ENCODE measurements at regions not wholly inside any gene's neighbourhood (a gene's known extent, or its start where the extent isn't known, plus 50 kb on each side); places are given as distances from the start of the nearest gene placed in this dataset.
A peak's percentile ranks its signal among the peaks of the same experiment; 100 is the strongest.

DNA sequence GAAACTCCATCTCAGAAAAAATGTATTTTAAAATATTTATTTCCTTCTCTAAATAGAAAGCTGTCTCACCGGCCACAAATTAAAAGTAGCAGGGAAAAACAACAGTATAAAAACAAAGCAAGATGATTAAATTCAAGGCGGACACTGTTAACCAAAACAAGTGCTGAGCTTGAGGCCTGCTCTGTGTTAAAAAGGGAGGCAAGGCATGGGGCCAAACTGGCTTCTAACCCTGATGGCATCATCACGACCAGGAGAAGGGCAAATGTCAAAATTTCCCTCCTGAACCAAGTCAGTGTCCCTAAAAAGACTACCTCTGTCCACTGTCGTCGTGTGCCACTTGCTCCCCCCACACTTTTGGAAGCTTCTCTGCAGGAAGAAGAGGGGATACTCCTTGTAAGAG is 116.1 kb downstream of the MSX2 start:
- no peak for DNase-seq (ENCODE audit: low read depth)
- H3K4me3 ChIP-seq (ENCODE audit: low read depth, low read length), result no peak overlapping the region
- TF ChIP-seq CTCF (IDR thresholded peaks at IDR 0.05; ENCODE audit: insufficient read depth, low read depth, low read length, missing control alignments), result no peak

GRCh38 chr5:174839196-174839595 is 114.8 kb downstream of the MSX2 start:
- TF ChIP-seq CTCF (IDR thresholded peaks at IDR 0.05; ENCODE audit: insufficient read depth, low read depth, low read length, missing control alignments), result no peak

GRCh38 chr5:174837919-174838902 is 113.8 kb downstream of the MSX2 start:
- no peak for TF ChIP-seq CTCF (IDR thresholded peaks at IDR 0.05; ENCODE audit: insufficient read depth, low read depth, low read length, missing control alignments)
- no peak for DNase-seq (ENCODE audit: low read depth)

More at GRCh38 chr5:174839196-174839595, 114.8 kb downstream of the MSX2 start:
- DNase-seq (ENCODE audit: low read depth), result no peak
- H3K4me3 ChIP-seq (ENCODE audit: low read depth, low read length), result no peak overlapping the region

DNA sequence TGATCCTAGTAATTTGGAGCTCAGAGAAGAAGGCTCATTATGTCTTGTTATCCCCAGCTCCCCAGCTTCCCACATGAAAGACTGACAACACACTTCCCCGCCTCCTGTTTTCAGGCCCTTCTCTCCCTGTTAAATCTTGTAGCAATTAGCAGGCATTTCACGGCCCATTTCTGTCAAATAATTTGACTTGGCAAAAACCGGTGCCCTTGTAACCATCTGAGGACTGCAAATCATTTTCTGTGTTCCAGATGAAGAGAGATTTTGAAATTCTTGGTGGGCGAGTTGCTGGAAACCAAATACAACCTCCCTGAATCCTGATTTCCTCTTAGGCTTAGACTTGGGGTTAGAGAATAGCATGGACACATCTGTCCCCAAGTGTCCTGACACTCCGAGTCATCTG is 109.7 kb downstream of the MSX2 start:
- DNase-seq (ENCODE audit: low read depth), result no peak
- no peak for TF ChIP-seq CTCF (IDR thresholded peaks at IDR 0.05; ENCODE audit: insufficient read depth, low read depth, low read length, missing control alignments)
- no peak overlapping the region for H3K4me3 ChIP-seq (ENCODE audit: low read depth, low read length)

More at GRCh38 chr5:174837919-174838902, 113.8 kb downstream of the MSX2 start:
- H3K4me3 ChIP-seq (ENCODE audit: low read depth, low read length), result no peak overlapping the region

GRCh38 chr5:174832811-174833210 is 108.4 kb downstream of the MSX2 start:
- TF ChIP-seq CTCF (IDR thresholded peaks at IDR 0.05; ENCODE audit: insufficient read depth, low read depth, low read length, missing control alignments), result no peak
- H3K4me3 ChIP-seq (ENCODE audit: low read depth, low read length), result no peak overlapping the region
- DNase-seq (ENCODE audit: low read depth), result peak; percentile 9

DNA sequence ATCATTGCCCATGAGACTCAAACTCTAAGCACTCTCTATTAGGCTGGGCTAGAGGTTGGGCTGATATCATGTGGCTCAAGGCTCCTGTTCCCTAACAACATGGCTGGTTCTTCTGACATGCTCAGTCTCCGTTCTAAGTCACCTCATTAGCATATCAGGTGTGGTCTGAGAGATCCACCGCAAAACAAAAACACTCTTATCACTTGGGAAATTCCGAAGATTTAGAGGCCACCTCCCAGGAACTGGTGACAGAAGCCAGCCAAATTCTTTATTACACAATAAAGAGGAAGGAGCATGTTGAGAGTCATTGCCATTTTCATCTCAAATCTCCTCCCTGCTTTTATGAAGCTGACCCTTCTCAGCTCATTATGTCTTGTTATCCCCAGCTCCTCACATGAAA is 107.6 kb downstream of the MSX2 start:
- no peak for TF ChIP-seq CTCF (IDR thresholded peaks at IDR 0.05; ENCODE audit: insufficient read depth, low read depth, low read length, missing control alignments)
- no peak overlapping the region for H3K4me3 ChIP-seq (ENCODE audit: low read depth, low read length)
- no peak for DNase-seq (ENCODE audit: low read depth)

Data from GM12865 (cell line).